C4-2B (cell line): ENCODE measurements at regions not wholly inside any gene's neighbourhood (a gene's known extent, or its start where the extent isn't known, plus 50 kb on each side); places are given as distances from the start of the nearest gene placed in this dataset.

Experiments
- ZFX ChIP-seq: fragments of 450-650 bp; IDR thresholded peaks from 2 replicates; pipeline ENCODE4 v1.6.1; 2017
- TF ChIP-seq, protein P1 (sequence below): fragments of 450-650 bp; conservative IDR thresholded peaks from 2 replicates; pipeline ENCODE4 v1.5.1; 2017; ENCODE audit warnings: mild to moderate bottlenecking

DNA sequence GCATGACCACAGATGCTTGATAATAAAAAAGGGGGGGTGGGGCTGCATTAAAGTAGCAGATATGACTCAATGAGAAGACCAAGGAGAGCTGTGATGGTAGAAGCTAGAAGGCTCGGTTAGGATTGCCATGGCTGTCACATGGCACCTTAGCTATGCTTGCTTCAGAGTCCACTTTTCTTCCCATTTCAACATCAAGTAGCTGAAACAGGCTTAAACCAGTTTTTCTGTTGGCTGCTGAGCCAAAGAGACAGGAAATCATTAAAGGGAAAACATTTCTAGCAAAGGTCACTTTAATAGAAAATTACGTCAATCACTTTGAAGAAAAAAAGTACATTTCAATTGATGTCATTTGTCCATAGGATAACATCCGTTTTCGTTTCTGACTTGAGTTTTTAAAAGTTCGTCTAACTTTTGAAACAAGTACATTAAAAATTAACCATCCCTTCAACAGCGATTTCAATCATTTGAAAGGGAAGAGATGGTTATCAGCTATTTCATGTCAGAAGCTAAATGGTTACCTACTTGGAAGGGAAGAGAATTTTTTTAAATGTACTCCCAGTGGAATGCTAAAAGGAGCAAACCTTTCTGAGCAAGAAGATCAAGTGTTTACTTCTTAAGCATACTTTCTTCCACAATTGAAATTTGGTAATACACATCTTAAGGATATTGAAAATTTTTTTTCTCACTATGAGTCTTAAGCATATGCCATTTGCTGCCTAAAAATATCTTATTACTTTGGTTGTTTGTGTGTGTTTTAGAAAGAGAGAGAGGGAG is 488.1 kb upstream of the PRMT6 start:
- TF ChIP-seq, protein P1, sequence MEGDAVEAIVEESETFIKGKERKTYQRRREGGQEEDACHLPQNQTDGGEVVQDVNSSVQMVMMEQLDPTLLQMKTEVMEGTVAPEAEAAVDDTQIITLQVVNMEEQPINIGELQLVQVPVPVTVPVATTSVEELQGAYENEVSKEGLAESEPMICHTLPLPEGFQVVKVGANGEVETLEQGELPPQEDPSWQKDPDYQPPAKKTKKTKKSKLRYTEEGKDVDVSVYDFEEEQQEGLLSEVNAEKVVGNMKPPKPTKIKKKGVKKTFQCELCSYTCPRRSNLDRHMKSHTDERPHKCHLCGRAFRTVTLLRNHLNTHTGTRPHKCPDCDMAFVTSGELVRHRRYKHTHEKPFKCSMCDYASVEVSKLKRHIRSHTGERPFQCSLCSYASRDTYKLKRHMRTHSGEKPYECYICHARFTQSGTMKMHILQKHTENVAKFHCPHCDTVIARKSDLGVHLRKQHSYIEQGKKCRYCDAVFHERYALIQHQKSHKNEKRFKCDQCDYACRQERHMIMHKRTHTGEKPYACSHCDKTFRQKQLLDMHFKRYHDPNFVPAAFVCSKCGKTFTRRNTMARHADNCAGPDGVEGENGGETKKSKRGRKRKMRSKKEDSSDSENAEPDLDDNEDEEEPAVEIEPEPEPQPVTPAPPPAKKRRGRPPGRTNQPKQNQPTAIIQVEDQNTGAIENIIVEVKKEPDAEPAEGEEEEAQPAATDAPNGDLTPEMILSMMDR: no peak
- no peak for TF ChIP-seq ZFX
